GM23338 (cell line): ENCODE measurements at regions not wholly inside any gene's neighbourhood (a gene's known extent, or its start where the extent isn't known, plus 50 kb on each side); places are given as distances from the start of the nearest gene placed in this dataset.

Experiments used
- ATAC-seq: fragments of 200-7000 bp; cut with Tn5 transposase; 3 replicates; pipeline ENCODE4 v1.9.1; 2020
- DNase-seq: peaks from one replicate; pipeline ENCODE4 v3.0.0-alpha.2; 2015; ENCODE audit warnings: low spot score
- H2AFZ ChIP-seq: fragments of 200-600 bp; sonication (generic); 2 replicates; pipeline ENCODE4 v1.8.0; 2016; ENCODE audit warnings: antibody characterized with exemption, mild to moderate bottlenecking, moderate library complexity
- H3F3A ChIP-seq: fragments of 200-600 bp; sonication (generic); replicated peaks from 2 replicates; pipeline ENCODE4 v1.8.0; 2017; ENCODE audit warnings: antibody characterized with exemption, mixed run types, low read depth
- H3K27ac ChIP-seq: fragments of 200-600 bp; sonication (generic); 2 replicates; pipeline ENCODE4 v1.6.1; 2016; ENCODE audit warnings: low read depth
- H3K27me3 ChIP-seq: fragments of 200-600 bp; sonication (generic); 2 replicates; pipeline ENCODE4 v1.8.0; 2016; ENCODE audit warnings: mild to moderate bottlenecking, mixed run types, moderate library complexity; ENCODE audit not compliant: insufficient read depth
- H3K36me3 ChIP-seq: fragments of 200-600 bp; sonication (generic); 2 replicates; pipeline ENCODE4 v1.8.0; 2016; ENCODE audit warnings: mild to moderate bottlenecking; ENCODE audit not compliant: insufficient read depth
- H3K4me1 ChIP-seq: fragments of 200-600 bp; sonication (generic); 2 replicates; pipeline ENCODE4 v1.8.0; 2016; ENCODE audit warnings: mild to moderate bottlenecking, moderate library complexity; ENCODE audit not compliant: insufficient read depth
- H3K4me2 ChIP-seq: fragments of 200-600 bp; sonication (generic); 2 replicates; pipeline ENCODE4 v1.7.1; 2017; ENCODE audit warnings: mixed run types
- H3K4me3 ChIP-seq: fragments of 200-600 bp; sonication (generic); 2 replicates; pipeline ENCODE4 v1.6.1; 2016; ENCODE audit warnings: mixed run types
- H3K79me2 ChIP-seq: fragments of 200-600 bp; sonication (generic); replicated peaks from 2 replicates; pipeline ENCODE4 v1.8.0; 2017; ENCODE audit warnings: mild to moderate bottlenecking; ENCODE audit not compliant: insufficient read depth
- H3K9me2 ChIP-seq: fragments of 200-600 bp; sonication (generic); 2 replicates; pipeline ENCODE4 v1.8.0; 2017; ENCODE audit not compliant: insufficient read depth
- H4K20me1 ChIP-seq: fragments of 200-600 bp; sonication (generic); replicated peaks from 2 replicates; pipeline ENCODE4 v1.8.0; 2017; ENCODE audit warnings: mild to moderate bottlenecking; ENCODE audit not compliant: insufficient read depth
- H3K27ac Mint-ChIP-seq: 2 replicates; pipeline ENCODE4 v1.8.0; 2020; ENCODE audit warnings: inconsistent platforms, mild to moderate bottlenecking, moderate library complexity, mixed read lengths
- H3K27me3 Mint-ChIP-seq: 3 replicates; pipeline ENCODE4 v1.8.0; 2022; ENCODE audit warnings: low read depth, mild to moderate bottlenecking, moderate library complexity, mixed read lengths, inconsistent platforms; ENCODE audit not compliant: insufficient read depth, poor library complexity
- H3K36me3 Mint-ChIP-seq: 3 replicates; pipeline ENCODE4 v1.8.0; 2021; ENCODE audit warnings: low read depth, mild to moderate bottlenecking, inconsistent platforms, moderate library complexity, mixed read lengths
- H3K4me1 Mint-ChIP-seq: 3 replicates; pipeline ENCODE4 v1.8.0; 2020; ENCODE audit warnings: mild to moderate bottlenecking, inconsistent platforms, mixed read lengths
- H3K4me3 Mint-ChIP-seq: 3 replicates; pipeline ENCODE4 v1.8.0; 2021; ENCODE audit warnings: moderate library complexity, mild to moderate bottlenecking, inconsistent platforms, mixed read lengths
- H3K9me3 Mint-ChIP-seq: 3 replicates; pipeline ENCODE4 v1.8.0; 2020; ENCODE audit warnings: moderate library complexity, mild to moderate bottlenecking, inconsistent platforms, mixed read lengths
- CREB1 ChIP-seq: fragments of 250-450 bp; sonication (Bioruptor Pico); IDR thresholded peaks from 2 replicates; pipeline ENCODE4 v1.5.0; 2020; ENCODE audit warnings: low read depth, mild to moderate bottlenecking, moderate library complexity
- CTCF ChIP-seq, 2 experiments: fragments of 200-600 bp in 1 of 2; sonication (generic) in 1 of 2; conservative IDR thresholded peaks; 2 replicates each; pipeline versions ENCODE4 v1.5.1 to v1.6.1; 2016 to 2017; ENCODE audit warnings: antibody characterized with exemption in 2 of 2, low read depth in 2 of 2, mild to moderate bottlenecking in 2 of 2, moderate library complexity in 1 of 2
- ETS1 ChIP-seq: IDR thresholded peaks from 2 replicates; pipeline ENCODE4 v1.6.1; 2016; ENCODE audit warnings: antibody characterized with exemption
- EZH2phosphoT487 ChIP-seq: fragments of 200-600 bp; sonication (generic); IDR thresholded peaks from one replicate; pipeline ENCODE4 v1.8.1; 2018; ENCODE audit warnings: antibody characterized with exemption; ENCODE audit not compliant: unreplicated experiment
- JUNB ChIP-seq: IDR thresholded peaks from one replicate; pipeline ENCODE4 v1.6.1; 2016; ENCODE audit warnings: antibody characterized with exemption; ENCODE audit not compliant: unreplicated experiment
- NANOG ChIP-seq: IDR thresholded peaks from 2 replicates; pipeline ENCODE4 v1.6.1; 2016; ENCODE audit warnings: antibody characterized with exemption, borderline replicate concordance
- POLR2AphosphoS5 ChIP-seq: IDR thresholded peaks from 2 replicates; pipeline ENCODE4 v1.6.1; 2016; ENCODE audit warnings: antibody characterized with exemption, low read depth
- STAT1 ChIP-seq: IDR thresholded peaks from one replicate; pipeline ENCODE4 v1.6.1; 2016; ENCODE audit warnings: antibody characterized with exemption; ENCODE audit not compliant: unreplicated experiment
- ZNF114 ChIP-seq: fragments of 250-450 bp; sonication (Bioruptor Pico); IDR thresholded peaks from 2 replicates; pipeline ENCODE4 v1.5.0; 2020; ENCODE audit warnings: mild to moderate bottlenecking, moderate library complexity
- ZNF331 ChIP-seq: fragments of 250-450 bp; sonication (Bioruptor Pico); IDR thresholded peaks from 2 replicates; pipeline ENCODE4 v1.5.0; 2020; ENCODE audit warnings: low read depth, mild to moderate bottlenecking, moderate library complexity
- ZNF462 ChIP-seq: fragments of 250-450 bp; sonication (Bioruptor Pico); IDR thresholded peaks from 2 replicates; pipeline ENCODE4 v1.5.0; 2020; ENCODE audit warnings: mild to moderate bottlenecking, moderate library complexity

- Histone ChIP-seq H3K36me3 (no peaks in the 10 kb centered on the region), H3K4me3 (no peak overlapping the region), H3K4me1 (no peaks in the 10 kb centered on the region), H3K27ac (no peak overlapping the region), H4K20me1 (no peaks in the 10 kb centered on the region), H3K27me3 (no peaks in the 10 kb centered on the region), H3K79me2 (no peaks in the 10 kb centered on the region), H3F3A (no peaks in the 10 kb centered on the region), H3K4me2 (no peak overlapping the region), H2AFZ (no peak overlapping the region), H3K9me2 (0 out of 2 replicates have a peak, but pooled peaks cover 3% of the 10 kb centered on the region)
- Mint-ChIP-seq H3K27me3 (no peaks in the 10 kb centered on the region), H3K36me3 (no peaks in the 10 kb centered on the region), H3K9me3 (no peaks in the 10 kb centered on the region), H3K4me1 (no peaks in the 10 kb centered on the region), H3K27ac (no peak overlapping the region), H3K4me3 (no peak overlapping the region)
- ATAC-seq (no peak), DNase-seq (no peak)
- TF ChIP-seq CREB1 (CRISPR knock-in tag): no peak
These were observed 942.9 kb upstream of the KLHL29 start for GRCh38 chr2:22442051-22442450.

- Histone ChIP-seq H3K4me3 (no peak overlapping the region), H3K27me3 (no peaks in the 10 kb centered on the region), H3K36me3 (no peaks in the 10 kb centered on the region), H4K20me1 (no peaks in the 10 kb centered on the region), H3K4me2 (no peak overlapping the region), H3K27ac (no peak overlapping the region), H3K9me2 (no peaks in the 10 kb centered on the region), H3K79me2 (no peaks in the 10 kb centered on the region), H3K4me1 (no peaks in the 10 kb centered on the region), H2AFZ (no peak overlapping the region), H3F3A (no peaks in the 10 kb centered on the region)
- Mint-ChIP-seq H3K9me3 (no peaks in the 10 kb centered on the region), H3K27me3 (no peaks in the 10 kb centered on the region), H3K4me3 (no peak overlapping the region), H3K27ac (no peak overlapping the region), H3K4me1 (no peaks in the 10 kb centered on the region), H3K36me3 (no peaks in the 10 kb centered on the region)
- ATAC-seq (no peak), DNase-seq (no peak)
- TF ChIP-seq POLR2AphosphoS5 (no peak), STAT1 (no peak), JUNB (no peak), CREB1 (CRISPR knock-in tag) (no peak), ZNF114 (CRISPR knock-in tag) (no peak), CTCF (conservative IDR thresholded peaks at IDR 0.05; ENCODE audit: low read depth in 2 of 2) (no peak), ZNF462 (CRISPR knock-in tag) (no peak), NANOG (no peak), ETS1 (no peak), EZH2phosphoT487 (no peak), ZNF331 (no peak)
These were observed 940.7 kb upstream of the KLHL29 start for GRCh38 chr2:22444281-22444680.
